Mononuclear cell (primary cell): ENCODE measurements at regions not wholly inside any gene's neighbourhood (a gene's known extent, or its start where the extent isn't known, plus 50 kb on each side); places are given as distances from the start of the nearest gene placed in this dataset.

ENCODE experiments used
- H3K27me3 ChIP-seq: 2 replicates; pipeline ENCODE4 v1.6.0; 2011; ENCODE audit warnings: low read length, control low read depth; ENCODE audit not compliant: insufficient read depth
- H3K4me1 ChIP-seq: 2 replicates; pipeline ENCODE4 v1.5.1; 2011; ENCODE audit warnings: mild to moderate bottlenecking, low read length, control low read depth; ENCODE audit not compliant: insufficient read depth
- H3K4me3 ChIP-seq: 2 replicates; pipeline ENCODE4 v1.5.1; 2011; ENCODE audit warnings: mild to moderate bottlenecking, low read length, moderate library complexity
- H3K9me3 ChIP-seq: 2 replicates; pipeline ENCODE4 v1.5.1; 2011; ENCODE audit warnings: low read depth, mild to moderate bottlenecking, control low read depth, low read length

GRCh38 chr3:177429771-177430170 lies 232.5 kb upstream of the TBL1XR1 start:
- Histone ChIP-seq H3K9me3 (no peaks in the 10 kb centered on the region), H3K27me3 (no peaks in the 10 kb centered on the region), H3K4me1 (peaks cover 33% of the 10 kb centered on the region), H3K4me3 (no peak overlapping the region)

- Histone ChIP-seq H3K9me3 (no peaks in the 10 kb centered on the region), H3K4me3 (no peak overlapping the region), H3K4me1 (peaks cover 24% of the 10 kb centered on the region), H3K27me3 (no peaks in the 10 kb centered on the region)
Measured at GRCh38 chr3:177430653-177431052, 233.4 kb upstream of the TBL1XR1 start.

- H3K4me3 ChIP-seq, result no peak overlapping the region
- H3K27me3 ChIP-seq, result no peaks in the 10 kb centered on the region
- no peaks in the 10 kb centered on the region for H3K9me3 ChIP-seq
- peaks cover 15% of the 10 kb centered on the region for H3K4me1 ChIP-seq
Measured at GRCh38 chr3:177431525-177432176, 234.4 kb upstream of the TBL1XR1 start.

GRCh38 chr3:177435301-177435700 lies 238.0 kb upstream of the TBL1XR1 start:
- Histone ChIP-seq H3K27me3 (no peaks in the 10 kb centered on the region), H3K4me1 (no peaks in the 10 kb centered on the region), H3K9me3 (no peaks in the 10 kb centered on the region), H3K4me3 (no peak overlapping the region)

GRCh38 chr3:177437513-177438337 lies 240.4 kb upstream of the TBL1XR1 start:
- H3K4me1 ChIP-seq, result peaks cover 13% of the 10 kb centered on the region
- no peaks in the 10 kb centered on the region for H3K27me3 ChIP-seq
- no peak overlapping the region for H3K4me3 ChIP-seq
- H3K9me3 ChIP-seq, result no peaks in the 10 kb centered on the region

GRCh38 chr3:177438596-177439220 lies 241.4 kb upstream of the TBL1XR1 start:
- Histone ChIP-seq H3K27me3 (no peaks in the 10 kb centered on the region), H3K9me3 (no peaks in the 10 kb centered on the region), H3K4me1 (peaks cover 16% of the 10 kb centered on the region), H3K4me3 (no peak overlapping the region)

- H3K27me3 ChIP-seq, result no peaks in the 10 kb centered on the region
- H3K4me3 ChIP-seq, result no peak overlapping the region
- H3K4me1 ChIP-seq, result peaks cover 16% of the 10 kb centered on the region
- no peaks in the 10 kb centered on the region for H3K9me3 ChIP-seq
Measured at GRCh38 chr3:177439694-177440269, 242.5 kb upstream of the TBL1XR1 start.

GRCh38 chr3:177440456-177441104 lies 243.3 kb upstream of the TBL1XR1 start:
- Histone ChIP-seq H3K4me3 (no peak overlapping the region), H3K27me3 (no peaks in the 10 kb centered on the region), H3K9me3 (no peaks in the 10 kb centered on the region), H3K4me1 (peaks cover 16% of the 10 kb centered on the region)

- no peaks in the 10 kb centered on the region for H3K9me3 ChIP-seq
- peaks cover 21% of the 10 kb centered on the region for H3K4me1 ChIP-seq
- H3K27me3 ChIP-seq, result no peaks in the 10 kb centered on the region
- H3K4me3 ChIP-seq, result no peak overlapping the region
Measured at GRCh38 chr3:177441276-177441812, 244.1 kb upstream of the TBL1XR1 start.

- H3K4me1 ChIP-seq, result peaks cover 24% of the 10 kb centered on the region
- no peaks in the 10 kb centered on the region for H3K27me3 ChIP-seq
- H3K9me3 ChIP-seq, result no peaks in the 10 kb centered on the region
- H3K4me3 ChIP-seq, result no peak overlapping the region
Measured at GRCh38 chr3:177441813-177442646, 244.7 kb upstream of the TBL1XR1 start.

- H3K9me3 ChIP-seq, result no peaks in the 10 kb centered on the region
- H3K27me3 ChIP-seq, result no peaks in the 10 kb centered on the region
- H3K4me1 ChIP-seq, result peaks cover 30% of the 10 kb centered on the region
- H3K4me3 ChIP-seq, result no peak overlapping the region
Measured at GRCh38 chr3:177443469-177443868, 246.2 kb upstream of the TBL1XR1 start.

- Histone ChIP-seq H3K4me3 (no peak overlapping the region), H3K27me3 (no peaks in the 10 kb centered on the region), H3K9me3 (no peaks in the 10 kb centered on the region), H3K4me1 (peaks cover 42% of the 10 kb centered on the region)
Measured at GRCh38 chr3:177444696-177445095, 247.4 kb upstream of the TBL1XR1 start.

GRCh38 chr3:177445549-177445948 lies 248.3 kb upstream of the TBL1XR1 start:
- H3K27me3 ChIP-seq, result no peaks in the 10 kb centered on the region
- H3K9me3 ChIP-seq, result no peaks in the 10 kb centered on the region
- H3K4me1 ChIP-seq, result peaks cover 50% of the 10 kb centered on the region

GRCh38 chr3:177446165-177446601 lies 248.9 kb upstream of the TBL1XR1 start:
- Histone ChIP-seq H3K9me3 (no peaks in the 10 kb centered on the region), H3K4me1 (peaks cover 56% of the 10 kb centered on the region), H3K4me3 (no peak overlapping the region), H3K27me3 (no peaks in the 10 kb centered on the region)

More at GRCh38 chr3:177445549-177445948, 248.3 kb upstream of the TBL1XR1 start:
- no peak overlapping the region for H3K4me3 ChIP-seq
